HG02981 (cell line): ENCODE measurements at regions not wholly inside any gene's neighbourhood (a gene's known extent, or its start where the extent isn't known, plus 50 kb on each side); places are given as distances from the start of the nearest gene placed in this dataset.
"Not testable (repeated sequence)": the region's sequence is repeated elsewhere in the genome, so short reads cannot be mapped to it uniquely, and the experiment has no call there.

ENCODE experiments used
- ATAC-seq: cut with Tn5 transposase; IDR thresholded peaks from one replicate; pipeline ENCODE4 v1.9.1; 2021; ENCODE audit warnings: mild to moderate bottlenecking, moderate library complexity; ENCODE audit not compliant: unreplicated experiment

- no peak for ATAC-seq
These were observed 518.6 kb downstream of the GRIN2A start for GRCh38 chr16:9663588-9663987.

DNA sequence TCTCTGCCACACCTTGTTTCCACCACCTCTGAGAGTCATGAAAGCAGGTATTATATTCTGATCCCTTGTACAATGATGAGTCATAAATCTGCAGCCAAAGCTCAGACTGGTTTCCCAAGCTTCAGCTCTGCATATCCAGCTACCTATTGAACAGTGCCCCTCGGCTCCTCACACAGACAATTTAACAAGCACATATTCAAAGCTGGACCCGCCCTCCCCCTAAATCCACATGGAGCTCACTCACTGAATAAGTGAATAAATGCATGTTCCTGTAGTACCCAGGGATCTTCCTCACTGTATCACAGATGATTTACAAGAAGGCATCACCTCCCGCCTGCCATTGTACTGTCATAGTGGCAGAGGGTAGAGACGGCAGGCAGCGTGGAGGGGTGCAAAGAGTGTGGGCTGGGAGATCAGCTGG, 516.4 kb downstream of the GRIN2A start:
- no peak for ATAC-seq

DNA sequence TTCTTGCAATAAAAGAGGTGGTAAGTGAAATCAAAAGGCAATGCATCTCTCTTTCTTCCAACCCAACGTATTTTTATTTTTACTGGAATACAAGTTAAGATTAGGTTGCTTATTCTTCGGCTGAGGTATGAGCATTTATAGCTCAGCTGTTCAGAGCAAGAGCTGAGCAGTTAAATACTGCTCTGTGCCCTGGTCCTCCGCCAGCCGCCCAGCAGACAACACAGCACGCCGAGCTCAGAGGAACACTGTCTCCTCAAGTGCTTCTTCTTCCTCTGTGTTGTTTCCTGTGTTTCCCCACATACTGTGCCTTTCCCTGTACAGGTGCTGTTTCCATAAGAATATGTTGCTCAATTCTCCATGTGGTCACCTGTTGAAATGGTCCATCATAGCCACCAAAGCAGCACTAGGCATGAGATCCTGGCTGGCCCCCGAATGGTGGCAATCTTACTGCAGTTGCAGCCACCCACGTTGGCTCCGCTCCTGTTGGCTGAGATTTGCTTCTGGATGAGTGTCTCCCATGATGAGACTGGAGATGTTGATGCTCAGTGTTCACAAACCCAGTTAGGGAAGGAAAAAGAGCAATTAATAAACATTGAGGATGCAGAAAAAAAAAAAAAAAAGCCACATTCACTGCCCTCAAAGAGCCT, 515.3 kb downstream of the GRIN2A start:
- ATAC-seq = no peak

DNA sequence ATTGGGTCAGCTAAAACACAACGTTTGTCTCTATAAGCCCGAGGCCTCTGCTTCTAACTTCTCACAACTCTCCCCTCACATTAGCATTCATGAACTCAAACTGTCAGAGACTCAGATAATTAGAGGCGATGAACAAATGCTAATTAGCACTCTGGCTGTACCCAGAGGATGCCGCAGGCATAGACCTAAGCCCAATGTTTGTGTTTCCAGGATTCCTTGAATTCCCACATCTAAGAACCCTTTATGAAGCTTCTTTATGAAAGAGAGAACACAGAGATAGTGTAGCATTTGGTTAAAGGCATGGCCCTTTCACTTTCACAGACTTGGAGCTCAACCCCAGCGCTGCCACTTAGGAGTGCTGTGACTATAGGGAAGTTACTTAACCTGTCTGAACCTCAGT, 512.2 kb downstream of the GRIN2A start:
- ATAC-seq = no peak

GRCh38 chr16:9670616-9671015, 511.6 kb downstream of the GRIN2A start:
- not testable (repeated sequence) for ATAC-seq

DNA sequence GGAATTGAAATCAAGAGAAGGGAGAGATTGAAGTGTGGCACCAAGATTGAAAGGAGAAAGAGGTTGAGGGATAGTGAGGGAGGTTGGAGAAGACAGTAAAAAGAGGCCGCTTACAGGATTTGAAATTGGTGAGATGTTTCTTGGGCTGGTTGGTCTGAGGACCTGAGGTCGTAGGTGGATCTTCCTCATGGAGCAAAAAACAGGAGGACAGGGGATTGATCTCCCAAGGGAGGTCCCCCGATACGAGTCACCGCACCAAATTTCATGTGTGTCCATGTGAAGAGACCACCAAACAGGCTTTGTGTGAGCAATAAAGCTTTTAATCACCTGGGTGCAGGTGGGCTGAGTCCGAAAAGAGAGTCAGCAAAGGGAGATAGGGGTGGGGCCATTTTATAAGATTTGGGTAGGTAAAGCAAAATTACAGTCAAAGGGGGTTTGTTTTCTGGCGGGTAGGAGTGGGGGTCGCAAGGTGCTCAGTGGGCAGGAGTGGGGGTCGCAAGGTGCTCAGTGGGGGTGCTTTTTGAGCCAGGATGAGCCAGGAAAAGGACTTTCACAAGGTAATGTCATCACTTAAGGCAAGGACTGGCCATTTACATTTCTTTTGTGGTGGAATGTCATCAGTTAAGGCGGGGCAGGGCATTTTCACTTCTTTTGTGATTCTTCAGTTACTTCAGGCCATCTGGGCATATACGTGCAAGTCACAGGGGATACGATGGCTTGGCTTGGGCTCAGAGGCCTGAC, 505.5 kb downstream of the GRIN2A start:
- not testable (repeated sequence) for ATAC-seq

- no peak for ATAC-seq
These were observed 505.0 kb downstream of the GRIN2A start for GRCh38 chr16:9677301-9677653.

DNA sequence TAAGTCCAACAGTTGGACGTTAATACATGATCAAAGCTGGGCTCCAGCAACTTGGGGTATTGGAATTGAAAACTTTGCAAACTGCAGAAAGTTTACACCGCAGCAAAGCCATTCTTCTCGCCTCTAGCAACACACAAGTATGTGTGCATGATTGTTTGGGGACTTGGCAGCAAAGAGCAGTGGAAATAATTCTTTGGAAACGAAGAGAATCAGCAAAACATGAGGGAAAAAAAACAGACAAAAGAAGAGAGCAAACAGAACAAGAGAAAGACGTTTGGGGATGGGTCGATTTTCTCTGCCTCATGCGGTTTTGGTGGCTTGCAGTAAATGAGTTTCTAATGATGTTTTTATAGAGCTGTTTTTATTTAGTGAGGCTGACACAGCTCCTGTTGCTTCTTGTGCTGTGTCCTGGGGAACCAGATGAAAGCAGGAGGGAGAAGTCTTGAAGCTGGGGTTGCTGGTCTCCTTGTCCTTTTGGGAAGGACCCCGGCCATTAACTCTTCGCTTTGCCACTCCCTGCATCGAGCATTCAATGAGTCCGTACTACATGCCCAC, 502.9 kb downstream of the GRIN2A start:
- ATAC-seq = no peak

GRCh38 chr16:9680019-9680655, 502.1 kb downstream of the GRIN2A start:
- no peak for ATAC-seq

DNA sequence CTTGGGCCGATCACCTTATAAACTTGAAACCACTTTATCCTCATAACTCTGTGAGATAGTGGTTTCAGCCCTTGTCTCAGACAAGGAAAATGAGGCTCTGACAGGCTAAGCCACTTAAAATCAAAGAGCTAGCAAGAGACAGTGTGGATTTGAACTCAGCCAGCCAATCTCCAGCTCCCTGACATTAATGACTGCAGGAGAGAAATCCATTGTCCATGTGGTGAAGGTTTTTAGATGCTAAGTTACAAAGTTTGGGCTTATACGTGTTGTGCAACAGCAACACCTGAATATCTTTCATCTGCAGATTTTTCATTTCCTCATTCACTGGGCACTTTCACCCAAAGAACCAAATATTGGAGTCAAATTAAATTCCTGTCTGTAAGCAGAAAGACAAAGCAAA, 501.3 kb downstream of the GRIN2A start:
- ATAC-seq = no peak

- ATAC-seq = no peak
These were observed 500.7 kb downstream of the GRIN2A start for GRCh38 chr16:9681508-9681907.

- ATAC-seq = no peak
These were observed 499.9 kb downstream of the GRIN2A start for GRCh38 chr16:9682320-9682719.

DNA sequence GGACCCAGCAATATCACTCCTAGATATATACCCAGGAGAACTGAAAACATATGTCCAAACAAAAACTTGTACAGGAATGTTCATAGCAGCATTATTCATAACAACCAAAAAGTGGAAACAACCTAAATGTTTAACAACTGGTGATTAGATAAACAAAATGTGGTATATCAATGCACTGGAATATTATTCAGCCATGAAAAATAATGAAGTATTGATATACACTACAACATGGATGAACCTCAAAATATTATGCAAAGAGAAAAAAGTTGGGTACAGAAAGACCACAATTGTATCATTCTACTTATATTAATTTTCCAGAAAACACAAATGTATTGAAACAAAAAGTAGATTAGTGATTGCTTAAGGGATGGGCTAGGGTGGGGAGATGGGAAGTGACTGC, 498.6 kb downstream of the GRIN2A start:
- ATAC-seq = no peak

GRCh38 chr16:9687737-9688319, 494.4 kb downstream of the GRIN2A start:
- ATAC-seq = no peak

DNA sequence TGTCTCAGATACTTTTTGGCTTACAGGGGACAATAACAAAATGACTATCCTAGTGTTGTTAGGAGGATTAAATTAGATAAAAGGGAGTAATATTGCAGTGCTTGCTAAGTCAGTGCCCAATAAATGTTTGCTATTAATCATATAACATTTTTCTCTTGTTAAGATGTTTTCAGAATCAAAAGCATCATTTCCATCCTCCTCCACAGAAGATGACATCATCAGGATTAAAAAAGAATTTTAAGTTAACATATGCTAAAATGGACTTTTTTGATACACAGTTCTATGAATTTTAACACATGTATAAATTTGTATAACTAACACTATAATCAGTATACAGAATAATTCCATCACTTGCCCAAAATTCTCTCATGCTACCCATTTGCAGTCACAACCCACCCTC, 492.6 kb downstream of the GRIN2A start:
- ATAC-seq = no peak

GRCh38 chr16:9695152-9695551, 487.1 kb downstream of the GRIN2A start:
- no peak for ATAC-seq
